Sigmoid colon (tissue), 6 donors: ENCODE measurements at regions not wholly inside any gene's neighbourhood (a gene's known extent, or its start where the extent isn't known, plus 50 kb on each side); places are given as distances from the start of the nearest gene placed in this dataset.

Source experiments
- DNase-seq: peaks from one replicate; pipeline ENCODE4 v3.0.0-alpha.2; 2019
- H3K27ac ChIP-seq, 4 donors: fragments of 200-600 bp; sonication (generic); one replicate each; pipeline ENCODE4 v1.5.1; 2016 to 2019; ENCODE audit warnings: mild to moderate bottlenecking in 1 of 4
- H3K27me3 ChIP-seq, 3 donors: fragments of 200-600 bp; sonication (generic); one replicate each; pipeline ENCODE4 v1.5.1; 2019; ENCODE audit warnings: mild to moderate bottlenecking in 1 of 3
- H3K36me3 ChIP-seq, 4 donors: fragments of 200-600 bp; sonication (generic); one replicate each; pipeline ENCODE4 v1.5.1; 2016 to 2019
- H3K4me1 ChIP-seq, 4 donors: fragments of 200-600 bp; sonication (generic); one replicate each; pipeline ENCODE4 v1.5.1; 2017 to 2019
- H3K4me3 ChIP-seq, 4 donors: fragments of 200-600 bp; sonication (generic); one replicate each; pipeline ENCODE4 v1.5.1; 2017 to 2019; ENCODE audit warnings: mild to moderate bottlenecking in 2 of 4, moderate library complexity in 1 of 4
- H3K9me3 ChIP-seq, 4 donors: fragments of 200-600 bp in 3 of 4; sonication (generic) in 3 of 4; one replicate each; pipeline versions ENCODE4 v1.5.1 to v1.6.1; 2013 to 2019
- EP300 ChIP-seq, 4 donors: sonication (generic); formaldehyde crosslinking; IDR thresholded peaks; one replicate each; pipeline ENCODE4 v1.6.1; 2017; ENCODE audit warnings: antibody characterized with exemption in 4 of 4
- POLR2A ChIP-seq, 2 donors: fragments of 450-650 bp; IDR thresholded peaks; one replicate each; pipeline ENCODE4 v1.6.1; 2016; ENCODE audit warnings: antibody characterized with exemption in 2 of 2, mild to moderate bottlenecking in 2 of 2, moderate library complexity in 2 of 2
- POLR2AphosphoS5 ChIP-seq, 4 donors: sonication (generic); formaldehyde crosslinking; IDR thresholded peaks; one replicate each; pipeline ENCODE4 v1.6.1; 2017; ENCODE audit warnings: antibody characterized with exemption in 4 of 4
- WGBS, 2 donors: extraction: QIAGEN DNeasy Blood & Tissue Kit; methylation state at CpG; one replicate each; pipeline ENCODE4 v1.1.7; 2013; 5-methylcytosine and 5-hydroxymethylcytosine counted together
- intact Hi-C: fragments of 100-400 bp; cut with DNase I; formaldehyde crosslinking; loops from one replicate; pipeline ENCODE4 v1.15.1; 2023
- small RNA-seq, 3 donors: library from RNA; depleted of rRNA; stranded (forward); fragments of <200 nt; gene quantifications; one replicate each; pipeline ENCODE3, GENCODE V24; 2016
- TF ChIP-seq, protein P1 (sequence below), 4 experiments: fragments of 450-650 bp in 3 of 4; fragments of 200-600 bp in 1 of 4; IDR thresholded peaks; one replicate each; pipeline ENCODE4 v1.5.1; 2016 to 2019; ENCODE audit warnings: antibody characterized with exemption in 4 of 4, mild to moderate bottlenecking in 3 of 4, moderate library complexity in 2 of 4
- donor health status: healthy with polysubstance abuse.
- donor health status: healthy.

GRCh38 chr21:27017246-27017645, 50.4 kb upstream of the ADAMTS5 start:
- WGBS, 2 donors, result 88 to 89% methylated on average over 4 of the region's 4 CpGs
- TF ChIP-seq, protein P1, sequence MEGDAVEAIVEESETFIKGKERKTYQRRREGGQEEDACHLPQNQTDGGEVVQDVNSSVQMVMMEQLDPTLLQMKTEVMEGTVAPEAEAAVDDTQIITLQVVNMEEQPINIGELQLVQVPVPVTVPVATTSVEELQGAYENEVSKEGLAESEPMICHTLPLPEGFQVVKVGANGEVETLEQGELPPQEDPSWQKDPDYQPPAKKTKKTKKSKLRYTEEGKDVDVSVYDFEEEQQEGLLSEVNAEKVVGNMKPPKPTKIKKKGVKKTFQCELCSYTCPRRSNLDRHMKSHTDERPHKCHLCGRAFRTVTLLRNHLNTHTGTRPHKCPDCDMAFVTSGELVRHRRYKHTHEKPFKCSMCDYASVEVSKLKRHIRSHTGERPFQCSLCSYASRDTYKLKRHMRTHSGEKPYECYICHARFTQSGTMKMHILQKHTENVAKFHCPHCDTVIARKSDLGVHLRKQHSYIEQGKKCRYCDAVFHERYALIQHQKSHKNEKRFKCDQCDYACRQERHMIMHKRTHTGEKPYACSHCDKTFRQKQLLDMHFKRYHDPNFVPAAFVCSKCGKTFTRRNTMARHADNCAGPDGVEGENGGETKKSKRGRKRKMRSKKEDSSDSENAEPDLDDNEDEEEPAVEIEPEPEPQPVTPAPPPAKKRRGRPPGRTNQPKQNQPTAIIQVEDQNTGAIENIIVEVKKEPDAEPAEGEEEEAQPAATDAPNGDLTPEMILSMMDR (IDR thresholded peaks at IDR 0.05), result no peak
- TF ChIP-seq EP300 (IDR thresholded peaks at IDR 0.05) (no peak), POLR2A (IDR thresholded peaks at IDR 0.05) (no peak), POLR2AphosphoS5 (IDR thresholded peaks at IDR 0.05) (no peak)

More at GRCh38 chr21:27017246-27017645, 50.4 kb upstream of the ADAMTS5 start:
- no peaks in the 10 kb centered on the region for H3K36me3 ChIP-seq
- intact Hi-C loops, result no loop called here
- no peak overlapping the region for H3K27ac ChIP-seq
- H3K4me1 ChIP-seq, result no peaks in the 10 kb centered on the region
- DNase-seq, result no peak
- no peaks in the 10 kb centered on the region for H3K27me3 ChIP-seq
- H3K4me3 ChIP-seq, result no peak overlapping the region
- H3K9me3 ChIP-seq, result no peaks in the 10 kb centered on the region

Small RNA genes in the stretch of these regions (small RNA-seq; reads per million reads assigned to genes)
- gene NCSTNP1 (0 reads per million in 3 donors), gene RF00026 (0 reads per million in 3 donors)
